Activated CD4-positive, alpha-beta T cell treated with anti-CD3 and anti-CD28 coated beads, Interleukin-2, amount 10 ng/mL, durations not matched to agents 24 days and 14 days (primary cell): ENCODE measurements at regions not wholly inside any gene's neighbourhood (a gene's known extent, or its start where the extent isn't known, plus 50 kb on each side); places are given as distances from the start of the nearest gene placed in this dataset.

Experiments
- DNase-seq: peaks from one replicate; pipeline ENCODE4 v3.0.0; 2022
- H3K27ac Mint-ChIP-seq: one replicate; pipeline ENCODE4 v1.8.0; 2022; ENCODE audit warnings: mild to moderate bottlenecking, mixed read lengths
- H3K27me3 Mint-ChIP-seq: one replicate; pipeline ENCODE4 v1.8.0; 2022; ENCODE audit warnings: mixed read lengths
- H3K36me3 Mint-ChIP-seq: one replicate; pipeline ENCODE4 v1.8.0; 2022; ENCODE audit warnings: low read depth, mild to moderate bottlenecking, mixed read lengths
- H3K4me1 Mint-ChIP-seq: one replicate; pipeline ENCODE4 v1.8.0; 2021; ENCODE audit warnings: mixed read lengths
- H3K4me3 Mint-ChIP-seq: one replicate; pipeline ENCODE4 v1.8.0; 2022; ENCODE audit warnings: mild to moderate bottlenecking, moderate library complexity, mixed read lengths
- H3K9me3 Mint-ChIP-seq: one replicate; pipeline ENCODE4 v1.8.0; 2021; ENCODE audit warnings: mixed read lengths
- intact Hi-C: fragments of 100-400 bp; cut with micrococcal nuclease; formaldehyde crosslinking; loops from one replicate; pipeline ENCODE4 v1.15.1; 2023

- Mint-ChIP-seq H3K9me3 (peaks cover 9% of the 10 kb centered on the region), H3K4me1 (no peaks in the 10 kb centered on the region), H3K27ac (no peak overlapping the region), H3K27me3 (peaks cover 11% of the 10 kb centered on the region), H3K4me3 (no peak overlapping the region), H3K36me3 (no peaks in the 10 kb centered on the region)
- no peak for DNase-seq
- intact Hi-C loops = no loop called here
These were observed 103.1 kb upstream of the CFAP20DC start for GRCh38 chr3:59152943-59153342.

GRCh38 chr3:59150039-59150438 is 100.2 kb upstream of the CFAP20DC start:
- H3K9me3 Mint-ChIP-seq = peaks cover 12% of the 10 kb centered on the region
- H3K27me3 Mint-ChIP-seq = peaks cover 17% of the 10 kb centered on the region
- no peak overlapping the region for H3K27ac Mint-ChIP-seq
- H3K4me3 Mint-ChIP-seq = no peak overlapping the region
- H3K4me1 Mint-ChIP-seq = no peaks in the 10 kb centered on the region
- intact Hi-C loops = no loop called here
- no peak for DNase-seq
- H3K36me3 Mint-ChIP-seq = no peaks in the 10 kb centered on the region

- DNase-seq = no peak
- Mint-ChIP-seq H3K4me3 (no peak overlapping the region), H3K36me3 (no peaks in the 10 kb centered on the region), H3K9me3 (peaks cover 12% of the 10 kb centered on the region), H3K27me3 (peaks cover 17% of the 10 kb centered on the region), H3K27ac (no peak overlapping the region), H3K4me1 (no peaks in the 10 kb centered on the region)
- intact Hi-C loops = no loop called here
These were observed 99.3 kb upstream of the CFAP20DC start for GRCh38 chr3:59149166-59149565.

GRCh38 chr3:59143447-59143846 is 93.6 kb upstream of the CFAP20DC start:
- Mint-ChIP-seq H3K36me3 (no peaks in the 10 kb centered on the region), H3K4me1 (no peaks in the 10 kb centered on the region), H3K9me3 (peaks cover 4% of the 10 kb centered on the region), H3K27ac (no peak overlapping the region), H3K4me3 (no peak overlapping the region), H3K27me3 (peaks cover 12% of the 10 kb centered on the region)
- intact Hi-C loops = no loop called here
- DNase-seq = no peak

GRCh38 chr3:59142556-59142955 is 92.7 kb upstream of the CFAP20DC start:
- DNase-seq = no peak
- H3K9me3 Mint-ChIP-seq = no peaks in the 10 kb centered on the region

GRCh38 chr3:59138966-59139365 is 89.1 kb upstream of the CFAP20DC start:
- DNase-seq = no peak
- Mint-ChIP-seq H3K36me3 (no peaks in the 10 kb centered on the region), H3K27me3 (peaks cover 7% of the 10 kb centered on the region), H3K4me1 (no peaks in the 10 kb centered on the region), H3K9me3 (no peaks in the 10 kb centered on the region), H3K27ac (no peak overlapping the region), H3K4me3 (no peak overlapping the region)
- intact Hi-C loops = no loop called here

More at GRCh38 chr3:59142556-59142955, 92.7 kb upstream of the CFAP20DC start:
- intact Hi-C loops = no loop called here
- Mint-ChIP-seq H3K4me1 (no peaks in the 10 kb centered on the region), H3K27ac (no peak overlapping the region), H3K36me3 (no peaks in the 10 kb centered on the region), H3K4me3 (no peak overlapping the region), H3K27me3 (peaks cover 10% of the 10 kb centered on the region)

GRCh38 chr3:59137415-59137814 is 87.6 kb upstream of the CFAP20DC start:
- no peak for DNase-seq
- Mint-ChIP-seq H3K27me3 (peaks cover 7% of the 10 kb centered on the region), H3K9me3 (no peaks in the 10 kb centered on the region), H3K4me1 (no peaks in the 10 kb centered on the region), H3K36me3 (no peaks in the 10 kb centered on the region), H3K4me3 (no peak overlapping the region), H3K27ac (no peak overlapping the region)
- intact Hi-C loops = no loop called here

DNA sequence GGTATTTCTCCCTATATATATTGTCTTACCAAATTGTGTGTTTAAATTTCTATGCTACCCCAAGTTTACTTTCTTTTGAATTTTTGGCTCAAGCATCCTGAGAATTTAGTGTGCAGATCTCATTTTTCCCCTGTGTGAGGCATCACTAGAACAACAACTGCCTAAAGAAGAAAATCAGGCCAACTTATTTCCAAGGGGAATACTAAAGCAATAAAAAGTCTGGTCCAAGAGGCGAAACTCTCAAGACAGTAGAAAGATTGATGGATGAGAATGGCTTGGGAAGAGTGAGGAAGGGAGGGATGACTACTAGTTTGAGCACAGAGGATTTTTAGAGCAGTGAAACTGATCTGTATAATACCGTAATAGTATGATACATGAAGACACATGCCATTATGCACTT is 86.3 kb upstream of the CFAP20DC start:
- intact Hi-C loops = no loop called here
- H3K4me1 Mint-ChIP-seq = no peaks in the 10 kb centered on the region
- no peaks in the 10 kb centered on the region for H3K9me3 Mint-ChIP-seq
- H3K27ac Mint-ChIP-seq = no peak overlapping the region
- H3K36me3 Mint-ChIP-seq = no peaks in the 10 kb centered on the region
- DNase-seq = no peak
- H3K4me3 Mint-ChIP-seq = no peak overlapping the region
- peaks cover 5% of the 10 kb centered on the region for H3K27me3 Mint-ChIP-seq

- H3K9me3 Mint-ChIP-seq = no peaks in the 10 kb centered on the region
- peaks cover 5% of the 10 kb centered on the region for H3K27me3 Mint-ChIP-seq
- no peaks in the 10 kb centered on the region for H3K36me3 Mint-ChIP-seq
- intact Hi-C loops = no loop called here
- no peak overlapping the region for H3K27ac Mint-ChIP-seq
- no peaks in the 10 kb centered on the region for H3K4me1 Mint-ChIP-seq
- no peak for DNase-seq
- no peak overlapping the region for H3K4me3 Mint-ChIP-seq
These were observed 85.3 kb upstream of the CFAP20DC start for GRCh38 chr3:59135096-59135495.

DNA sequence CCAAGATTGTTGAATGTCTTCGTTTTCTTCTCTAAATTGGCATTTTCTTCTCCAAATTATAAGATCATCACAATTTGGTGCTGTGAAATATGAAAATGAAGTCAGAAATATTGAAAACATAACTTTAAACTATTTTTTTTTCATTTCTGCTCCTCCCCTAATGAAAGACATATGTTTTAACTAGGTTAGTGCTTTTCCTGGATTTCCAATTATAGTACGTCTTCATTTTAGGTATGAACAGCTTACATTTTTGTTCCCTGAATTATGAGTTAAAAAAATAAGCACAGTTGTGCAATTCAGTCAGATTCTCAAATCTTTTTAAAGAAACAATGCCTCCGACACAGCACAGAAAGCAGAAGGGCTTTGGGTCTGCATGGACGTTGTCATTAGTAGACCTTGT is 83.5 kb upstream of the CFAP20DC start:
- Mint-ChIP-seq H3K27ac (no peak overlapping the region), H3K4me3 (no peak overlapping the region), H3K4me1 (no peaks in the 10 kb centered on the region), H3K9me3 (no peaks in the 10 kb centered on the region), H3K27me3 (peaks cover 5% of the 10 kb centered on the region), H3K36me3 (no peaks in the 10 kb centered on the region)
- no peak for DNase-seq
- intact Hi-C loops = no loop called here

DNA sequence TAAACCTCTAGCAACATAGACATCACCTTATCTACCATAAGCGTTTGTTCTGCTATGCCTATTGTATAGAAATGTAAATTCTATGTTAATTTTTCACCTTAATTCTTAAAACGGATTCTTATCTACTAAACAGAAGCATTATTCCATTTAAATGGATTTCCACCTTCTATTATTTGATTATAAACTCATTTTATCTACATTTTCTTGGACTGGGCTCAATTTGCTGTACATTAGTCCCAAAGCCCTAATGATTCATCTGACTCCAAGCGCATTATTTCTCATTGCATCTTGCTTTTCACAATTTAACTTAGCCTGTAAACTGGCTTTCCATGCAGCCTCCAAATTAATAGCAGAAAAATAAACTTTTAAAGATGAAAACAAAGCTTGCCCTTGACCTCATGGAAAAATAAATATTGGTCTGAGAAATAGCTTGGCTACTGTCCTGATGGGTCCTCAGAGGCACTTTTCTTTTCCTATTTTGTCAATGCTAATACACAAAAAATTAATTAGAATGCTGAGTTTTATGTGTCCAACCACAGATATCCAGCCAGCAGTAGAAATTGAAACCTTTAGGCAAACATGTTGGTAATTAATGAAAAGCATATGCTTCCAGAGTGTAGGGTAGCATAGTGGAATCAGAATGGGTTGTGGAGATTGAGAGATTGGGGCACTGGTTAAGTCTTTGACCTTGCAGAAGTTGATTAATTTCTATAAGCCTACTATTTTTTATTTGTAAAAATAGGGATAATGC is 81.4 kb upstream of the CFAP20DC start:
- no peaks in the 10 kb centered on the region for H3K9me3 Mint-ChIP-seq
- no peaks in the 10 kb centered on the region for H3K4me1 Mint-ChIP-seq

GRCh38 chr3:59128685-59129084 is 78.9 kb upstream of the CFAP20DC start:
- H3K9me3 Mint-ChIP-seq = no peaks in the 10 kb centered on the region
- H3K4me1 Mint-ChIP-seq = no peaks in the 10 kb centered on the region
- H3K4me3 Mint-ChIP-seq = no peak overlapping the region
- DNase-seq = no peak
- H3K27me3 Mint-ChIP-seq = peaks cover 2% of the 10 kb centered on the region
- no peak overlapping the region for H3K27ac Mint-ChIP-seq
- no peaks in the 10 kb centered on the region for H3K36me3 Mint-ChIP-seq
- intact Hi-C loops = no loop called here

More for the DNA sequence above, 81.4 kb upstream of the CFAP20DC start:
- no peak overlapping the region for H3K27ac Mint-ChIP-seq
- no peak for DNase-seq
- H3K36me3 Mint-ChIP-seq = no peaks in the 10 kb centered on the region
- no peak overlapping the region for H3K4me3 Mint-ChIP-seq
- intact Hi-C loops = no loop called here
- H3K27me3 Mint-ChIP-seq = peaks cover 6% of the 10 kb centered on the region

DNA sequence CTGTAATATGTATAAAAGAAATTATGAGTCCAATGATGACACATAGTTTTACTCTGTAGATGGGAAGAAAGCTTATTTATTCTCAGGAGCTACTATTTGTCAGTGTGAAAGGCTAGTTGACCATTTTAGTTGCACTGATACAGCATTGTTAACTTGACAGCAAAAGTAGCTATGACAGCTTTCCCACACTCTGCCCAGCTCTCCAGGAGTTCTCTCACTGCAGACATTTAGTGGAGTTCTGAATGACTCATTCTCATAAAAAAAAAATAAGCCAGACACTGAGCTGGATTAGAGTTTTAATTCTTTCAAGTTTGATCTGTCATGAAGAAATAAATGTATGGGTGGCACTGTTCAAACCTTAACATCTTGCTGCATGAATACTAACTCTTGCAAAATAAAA is 77.2 kb upstream of the CFAP20DC start:
- intact Hi-C loops = no loop called here
- Mint-ChIP-seq H3K27me3 (peaks cover 2% of the 10 kb centered on the region), H3K36me3 (no peaks in the 10 kb centered on the region), H3K4me1 (no peaks in the 10 kb centered on the region), H3K4me3 (no peak overlapping the region), H3K27ac (no peak overlapping the region), H3K9me3 (no peaks in the 10 kb centered on the region)
- DNase-seq = no peak

DNA sequence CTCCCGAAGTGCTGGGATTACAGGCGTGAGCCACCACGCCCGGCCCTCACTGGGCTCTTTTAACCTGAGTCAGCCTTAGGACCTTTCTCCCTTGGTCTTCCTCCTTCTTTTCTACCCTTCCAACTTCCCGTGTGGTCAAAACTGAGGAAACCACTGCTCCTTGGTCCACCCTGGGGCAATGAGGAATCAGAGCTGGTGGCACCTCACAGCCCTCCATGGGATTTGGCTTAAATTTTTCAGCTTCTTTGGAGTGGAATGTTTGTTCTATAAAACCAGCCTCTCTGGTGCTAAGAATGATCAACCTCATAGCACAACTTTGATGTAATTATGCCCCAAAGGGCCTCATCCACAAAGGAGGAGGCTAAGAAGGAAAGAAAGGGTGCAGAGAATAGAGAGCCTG is 76.6 kb upstream of the CFAP20DC start:
- Mint-ChIP-seq H3K36me3 (no peaks in the 10 kb centered on the region), H3K4me1 (no peaks in the 10 kb centered on the region), H3K9me3 (no peaks in the 10 kb centered on the region), H3K27ac (no peak overlapping the region), H3K4me3 (no peak overlapping the region), H3K27me3 (peaks cover 7% of the 10 kb centered on the region)
- intact Hi-C loops = no loop called here
- no peak for DNase-seq
